Common myeloid progenitor, CD34-positive (primary cell): ENCODE measurements at regions not wholly inside any gene's neighbourhood (a gene's known extent, or its start where the extent isn't known, plus 50 kb on each side); places are given as distances from the start of the nearest gene placed in this dataset.

ENCODE experiments used
- CTCF ChIA-PET: fragments of 350-600 bp; sonication (Branson Sonifier 250); formaldehyde crosslinking; loops from one replicate; lab custom pipeline; 2021; ENCODE audit warnings: antibody characterized with exemption; lab: Charles Lee
- POLR2A ChIA-PET: fragments of 350-600 bp; sonication (Branson Sonifier 250); formaldehyde crosslinking; loops from one replicate; lab custom pipeline; 2021; ENCODE audit warnings: antibody characterized with exemption; lab: Charles Lee
- DNase-seq, 3 donors: peaks; one replicate each; pipeline versions ENCODE4 v3.0.0 to v3.0.0-alpha.2; 2013
- H3K27ac ChIP-seq, 2 experiments: 1 replicate in 1 of 2; 2 replicates in 1 of 2; pipeline ENCODE4 v1.7.0; 2013; ENCODE audit warnings: inconsistent platforms in 2 of 2, low read length in 2 of 2, mild to moderate bottlenecking in 2 of 2, low read depth in 1 of 2, moderate library complexity in 1 of 2; ENCODE audit not compliant: severe bottlenecking in 2 of 2, insufficient read depth in 1 of 2, poor library complexity in 1 of 2
- H3K27me3 ChIP-seq, 5 experiments: replicated peaks in 2 of 5; 1 replicate in 3 of 5; 2 replicates in 2 of 5; pipeline versions ENCODE4 v1.6.1 to v1.7.0; 2013; ENCODE audit warnings: low read length in 4 of 5, mild to moderate bottlenecking in 2 of 5, moderate library complexity in 2 of 5, inconsistent platforms in 1 of 5; ENCODE audit not compliant: insufficient read depth in 5 of 5, control insufficient read depth in 4 of 5
- H3K36me3 ChIP-seq, 4 experiments: 1 replicate in 2 of 4; 2 replicates in 2 of 4; pipeline versions ENCODE4 v1.6.1 to v1.7.0; 2013; ENCODE audit warnings: low read length in 3 of 4, control low read depth in 1 of 4, mild to moderate bottlenecking in 1 of 4; ENCODE audit not compliant: control insufficient read depth in 4 of 4, insufficient read depth in 4 of 4
- H3K4me1 ChIP-seq, 4 experiments: 1 replicate in 3 of 4; 2 replicates in 1 of 4; pipeline versions ENCODE4 v1.6.1 to v1.7.1; 2013; ENCODE audit warnings: low read length in 3 of 4, mild to moderate bottlenecking in 3 of 4, control low read depth in 1 of 4, inconsistent platforms in 1 of 4, moderate library complexity in 1 of 4; ENCODE audit not compliant: control insufficient read depth in 4 of 4, insufficient read depth in 4 of 4; ENCODE audit errors: control extremely low read depth in 1 of 4
- H3K4me3 ChIP-seq, 7 experiments: 1 replicate in 4 of 7; 2 replicates in 3 of 7; pipeline versions ENCODE4 v1.5.1 to v1.7.0; 2013; ENCODE audit warnings: mild to moderate bottlenecking in 7 of 7, low read length in 6 of 7, moderate library complexity in 6 of 7, inconsistent platforms in 2 of 7, low read depth in 2 of 7, control low read depth in 1 of 7; ENCODE audit not compliant: insufficient read depth in 4 of 7, control insufficient read depth in 1 of 7; ENCODE audit errors: extremely low read depth in 1 of 7
- H3K9me3 ChIP-seq, 5 experiments: 1 replicate in 4 of 5; 2 replicates in 1 of 5; pipeline versions ENCODE4 v1.6.1 to v1.7.1; 2013; ENCODE audit warnings: low read length in 4 of 5, mild to moderate bottlenecking in 2 of 5, inconsistent platforms in 1 of 5, low read depth in 1 of 5, moderate library complexity in 1 of 5; ENCODE audit not compliant: control insufficient read depth in 4 of 5, insufficient read depth in 2 of 5; ENCODE audit errors: control extremely low read depth in 1 of 5
- WGBS: methylation state at CpG from one replicate; pipeline ENCODE4 v1.1.5; 2013; ENCODE audit not compliant: insufficient coverage; 5-methylcytosine and 5-hydroxymethylcytosine counted together

DNA sequence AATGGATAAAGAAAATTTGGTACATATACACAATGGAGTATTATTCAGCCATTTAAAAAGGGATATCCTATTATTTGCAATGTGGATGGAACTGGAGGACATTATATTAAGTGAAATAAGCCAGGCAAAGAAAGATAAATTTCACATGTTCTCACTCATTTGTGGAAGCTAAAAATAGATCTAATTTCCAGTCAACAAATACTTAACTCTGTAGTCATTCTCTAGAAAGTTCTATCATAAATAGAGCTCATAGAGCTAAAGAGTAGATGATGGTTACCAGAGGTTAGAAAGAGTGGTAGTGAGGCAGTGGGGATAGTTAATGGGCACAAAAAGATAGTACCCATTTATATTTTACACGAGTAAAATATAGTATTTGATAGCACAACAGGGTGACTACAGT lies 104.2 kb upstream of the SLC13A1 start:
- Histone ChIP-seq H3K36me3 (no peaks in the 10 kb centered on the region), H3K4me3 (no peak overlapping the region), H3K27me3 (no peaks in the 10 kb centered on the region), H3K4me1 (no peaks in the 10 kb centered on the region), H3K9me3 (no peaks in the 10 kb centered on the region), H3K27ac (no peak overlapping the region)
- no CpG with 5 or more reads among the region's 1 CpG for WGBS
- POLR2A ChIA-PET = no interaction called here
- DNase-seq = no peak
- CTCF ChIA-PET = no interaction called here

DNA sequence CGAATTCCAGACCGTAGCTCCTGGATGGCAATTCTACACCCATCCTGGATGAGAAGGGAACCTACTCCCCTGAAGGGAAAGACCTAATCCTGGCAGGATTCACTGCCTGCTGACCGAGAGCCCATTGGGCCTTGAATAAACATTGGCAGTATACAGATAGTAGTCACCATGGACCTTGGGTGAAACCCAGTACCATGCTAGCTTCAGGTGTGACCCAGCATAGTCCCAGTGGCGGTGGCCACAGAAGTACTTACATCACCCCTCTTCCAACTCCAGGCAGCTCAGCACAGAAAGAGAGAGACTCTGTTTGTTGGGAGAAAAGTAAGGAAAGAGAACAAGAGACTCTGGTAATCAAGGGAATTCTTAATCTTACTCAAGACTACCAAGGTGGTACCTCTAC lies 97.2 kb upstream of the SLC13A1 start:
- no peak overlapping the region for H3K4me3 ChIP-seq
- CTCF ChIA-PET = no interaction called here

DNA sequence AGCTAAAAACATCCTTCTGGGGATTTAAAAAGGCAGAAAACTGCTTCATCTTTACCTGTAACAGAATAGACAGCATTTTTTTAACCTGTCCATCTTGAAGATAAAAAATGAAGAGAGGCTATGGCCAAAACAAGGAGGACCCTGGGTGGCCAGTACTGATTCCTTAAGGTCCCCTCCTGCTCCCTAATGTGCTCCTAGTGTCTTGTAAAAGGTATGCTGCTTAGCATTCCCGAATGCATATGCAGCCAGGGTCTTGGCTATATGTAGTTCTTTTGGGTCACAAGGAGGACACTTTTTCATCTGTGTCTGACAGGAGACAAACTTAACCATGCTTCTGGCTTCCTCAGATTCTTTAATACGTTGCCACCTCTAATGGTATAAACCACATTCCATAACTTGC lies 93.9 kb upstream of the SLC13A1 start:
- Histone ChIP-seq H3K9me3 (no peaks in the 10 kb centered on the region), H3K4me3 (no peak overlapping the region), H3K27me3 (no peaks in the 10 kb centered on the region), H3K4me1 (no peaks in the 10 kb centered on the region), H3K27ac (no peak overlapping the region), H3K36me3 (no peaks in the 10 kb centered on the region)
- ChIA-PET POLR2A (no interaction called here), CTCF (no interaction called here)
- no peak for DNase-seq
- 78% methylated on average over 2 of the region's 2 CpGs for whole genome bisulfite sequencing

More for the DNA sequence above, 97.2 kb upstream of the SLC13A1 start:
- Histone ChIP-seq H3K36me3 (no peaks in the 10 kb centered on the region), H3K9me3 (no peaks in the 10 kb centered on the region), H3K27ac (no peak overlapping the region), H3K27me3 (no peaks in the 10 kb centered on the region), H3K4me1 (no peaks in the 10 kb centered on the region)
- no peak for DNase-seq
- POLR2A ChIA-PET = no interaction called here
- 100% methylated on average over 2 of the region's 4 CpGs for WGBS

DNA sequence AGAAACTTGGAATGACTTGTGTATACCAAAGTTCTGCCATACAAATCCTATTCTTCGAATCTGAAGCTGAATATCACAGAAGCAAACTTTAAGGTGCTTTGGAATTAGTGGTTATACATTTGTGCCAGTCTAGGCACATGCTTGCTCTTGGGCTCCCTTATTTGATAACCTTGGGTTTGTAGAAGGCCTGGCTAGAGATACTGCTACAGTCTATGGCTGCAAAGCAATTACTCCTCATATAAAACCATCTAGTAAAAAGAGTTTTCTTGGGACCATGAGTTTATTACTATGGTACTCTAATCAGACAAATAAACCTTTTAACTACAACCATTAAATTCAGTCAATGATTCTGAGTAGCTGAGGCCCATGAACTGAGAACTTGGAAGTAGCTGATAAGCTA lies 92.5 kb upstream of the SLC13A1 start:
- Histone ChIP-seq H3K27me3 (no peaks in the 10 kb centered on the region), H3K9me3 (no peaks in the 10 kb centered on the region), H3K4me3 (no peak overlapping the region), H3K36me3 (no peaks in the 10 kb centered on the region), H3K4me1 (no peaks in the 10 kb centered on the region), H3K27ac (no peak overlapping the region)
- ChIA-PET POLR2A (no interaction called here), CTCF (no interaction called here)
- no CpG with 5 or more reads among the region's 1 CpG for WGBS
- DNase-seq = no peak

DNA sequence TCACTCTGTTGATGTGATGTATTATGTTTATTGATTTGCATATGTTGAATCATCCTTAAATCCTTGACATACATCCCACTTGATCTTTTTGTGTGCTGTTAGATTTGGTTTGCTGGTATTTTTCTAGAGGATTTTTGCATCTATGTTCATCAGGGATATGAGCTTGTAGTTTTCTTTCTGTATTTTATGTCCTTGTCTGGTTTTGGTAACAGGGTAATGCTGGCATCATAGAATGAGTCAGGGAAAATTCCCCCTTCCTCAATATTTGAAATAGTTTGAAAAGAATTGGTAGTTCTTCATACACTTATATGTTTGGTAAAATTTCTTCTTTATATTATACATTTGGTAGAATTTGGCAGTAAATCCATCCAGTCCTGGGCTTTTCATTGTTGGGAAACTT lies 89.4 kb upstream of the SLC13A1 start:
- H3K9me3 ChIP-seq = no peaks in the 10 kb centered on the region
- no peaks in the 10 kb centered on the region for H3K27me3 ChIP-seq
- ChIA-PET CTCF (no interaction called here), POLR2A (no interaction called here)
- no peak overlapping the region for H3K4me3 ChIP-seq
- no peak for DNase-seq
- no peaks in the 10 kb centered on the region for H3K36me3 ChIP-seq
- no peak overlapping the region for H3K27ac ChIP-seq
- no peaks in the 10 kb centered on the region for H3K4me1 ChIP-seq

DNA sequence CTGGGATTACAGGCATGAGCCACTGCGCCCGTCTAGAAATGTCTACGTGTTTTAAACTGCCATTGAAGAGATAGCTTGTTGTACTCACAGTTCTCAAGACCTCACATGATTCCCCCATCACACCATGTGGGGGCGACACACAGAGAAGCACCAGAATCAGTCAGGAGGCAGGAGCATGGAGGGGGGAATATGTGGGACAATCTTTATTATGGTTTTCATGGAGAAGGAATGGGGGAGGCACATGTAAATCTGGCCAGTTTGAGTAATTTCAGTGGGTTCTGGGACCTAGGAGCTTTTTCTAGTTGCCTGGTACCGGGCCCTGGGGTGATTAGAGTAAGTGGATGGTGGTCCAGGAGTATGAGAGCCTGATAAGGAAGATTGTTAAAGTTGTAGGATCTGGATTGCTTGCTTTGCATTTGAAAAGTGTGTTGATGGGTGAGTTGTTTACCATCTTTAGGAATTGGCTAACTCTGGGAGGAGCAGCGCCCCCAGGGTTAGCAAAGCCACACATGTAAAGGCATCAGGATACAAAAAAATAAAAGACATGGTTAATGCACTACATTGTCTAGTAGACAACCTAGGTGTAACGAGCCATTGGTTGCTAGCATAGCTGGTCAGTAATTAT lies 85.4 kb upstream of the SLC13A1 start:
- H3K27ac ChIP-seq = no peak overlapping the region
- DNase-seq = no peak
- no peaks in the 10 kb centered on the region for H3K4me1 ChIP-seq
- no peaks in the 10 kb centered on the region for H3K36me3 ChIP-seq
- no peak overlapping the region for H3K4me3 ChIP-seq
- no peaks in the 10 kb centered on the region for H3K27me3 ChIP-seq
- H3K9me3 ChIP-seq = no peaks in the 10 kb centered on the region
- CTCF ChIA-PET = no interaction called here
- POLR2A ChIA-PET = no interaction called here
- 72% methylated on average over 4 of the region's 7 CpGs for WGBS

DNA sequence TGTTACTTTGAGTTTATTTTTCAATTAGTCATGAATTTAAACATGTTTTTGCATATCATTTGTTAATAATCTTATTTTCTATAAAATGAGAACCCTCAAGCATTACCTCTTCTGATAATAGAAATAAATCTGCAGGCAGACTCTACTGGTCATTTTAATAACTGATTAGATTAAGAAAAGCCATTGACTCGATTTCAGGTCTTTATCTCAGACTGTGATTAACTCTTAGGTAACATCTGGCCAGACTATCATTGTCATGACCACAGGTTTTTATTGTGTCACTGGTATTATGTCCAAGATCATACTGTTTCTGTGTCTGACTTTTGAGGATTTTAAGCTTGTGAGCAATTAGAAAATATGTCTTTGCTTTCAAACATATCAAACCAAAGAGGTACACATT lies 83.6 kb upstream of the SLC13A1 start:
- no peaks in the 10 kb centered on the region for H3K27me3 ChIP-seq
- no peaks in the 10 kb centered on the region for H3K4me1 ChIP-seq
- CTCF ChIA-PET = no interaction called here
- no peaks in the 10 kb centered on the region for H3K36me3 ChIP-seq
- H3K9me3 ChIP-seq = no peaks in the 10 kb centered on the region
- no peak overlapping the region for H3K4me3 ChIP-seq
- WGBS = 100% methylated on average over 1 of the region's 1 CpG
- no peak overlapping the region for H3K27ac ChIP-seq
- POLR2A ChIA-PET = no interaction called here
- no peak for DNase-seq
